ENCODE measurements at regions not wholly inside any gene's neighbourhood (a gene's known extent, or its start where the extent isn't known, plus 50 kb on each side); places are given as distances from the start of the nearest gene placed in this dataset.
A peak's percentile ranks its signal among the peaks of the same experiment; 100 is the strongest.

DNA sequence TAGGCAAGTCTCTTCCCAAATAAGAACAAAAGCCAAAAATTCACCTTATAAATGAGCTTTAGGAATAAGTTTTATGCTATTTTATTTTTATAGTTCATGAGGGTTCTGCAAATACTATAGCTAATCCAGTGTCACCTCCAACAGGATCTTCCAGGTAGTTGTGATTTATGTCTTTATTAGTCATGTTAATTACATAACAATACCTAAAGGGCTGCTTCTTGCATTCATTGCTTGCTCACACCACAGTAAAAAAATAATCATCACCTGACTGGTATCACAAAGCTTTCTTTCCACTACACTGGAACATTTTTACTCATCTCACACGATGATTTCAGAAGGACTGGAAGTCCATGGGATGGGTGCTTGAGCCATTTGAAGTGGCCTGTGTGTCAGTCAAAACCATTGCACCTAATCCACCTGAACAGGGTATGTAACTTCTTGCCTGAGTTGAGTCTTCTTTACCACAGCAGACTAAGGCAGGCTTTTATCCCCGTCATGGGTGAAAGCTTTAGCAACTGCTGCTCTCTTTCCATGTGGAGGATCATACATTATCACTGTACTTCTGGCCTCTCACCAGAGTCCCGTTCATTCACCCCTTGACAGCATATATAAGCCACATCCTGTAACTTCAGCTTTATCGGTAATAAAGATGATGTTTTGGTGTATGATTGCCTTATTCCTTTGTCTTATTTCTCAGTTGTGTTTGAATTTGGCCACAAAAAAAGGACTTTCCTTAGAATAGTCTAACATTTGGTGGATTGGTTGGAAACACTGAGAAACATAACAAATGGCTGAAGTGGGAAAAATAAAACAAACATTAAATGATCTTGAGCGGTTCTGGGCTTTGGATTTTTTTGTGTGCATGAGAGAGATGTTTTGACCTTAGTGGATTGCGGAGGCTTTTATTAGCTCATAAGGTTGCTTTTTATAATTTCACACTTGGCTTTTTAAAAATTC is 382.6 kb upstream of the THBS1 start (continued):
- TF ChIP-seq NPAS2 (CRISPR knock-in tag; IDR thresholded peaks at IDR 0.05; ENCODE audit: borderline replicate concordance) (no peak), GATA3 (IDR thresholded peaks at IDR 0.05; ENCODE audit: borderline replicate concordance) (no peak), ZSCAN20 (CRISPR knock-in tag; IDR thresholded peaks at IDR 0.05) (no peak), SMC3 (IDR thresholded peaks at IDR 0.05) (no peak), MAFK (IDR thresholded peaks at IDR 0.05; ENCODE audit: partially characterized antibody) (no peak)
- TF ChIP-seq, protein P1, sequence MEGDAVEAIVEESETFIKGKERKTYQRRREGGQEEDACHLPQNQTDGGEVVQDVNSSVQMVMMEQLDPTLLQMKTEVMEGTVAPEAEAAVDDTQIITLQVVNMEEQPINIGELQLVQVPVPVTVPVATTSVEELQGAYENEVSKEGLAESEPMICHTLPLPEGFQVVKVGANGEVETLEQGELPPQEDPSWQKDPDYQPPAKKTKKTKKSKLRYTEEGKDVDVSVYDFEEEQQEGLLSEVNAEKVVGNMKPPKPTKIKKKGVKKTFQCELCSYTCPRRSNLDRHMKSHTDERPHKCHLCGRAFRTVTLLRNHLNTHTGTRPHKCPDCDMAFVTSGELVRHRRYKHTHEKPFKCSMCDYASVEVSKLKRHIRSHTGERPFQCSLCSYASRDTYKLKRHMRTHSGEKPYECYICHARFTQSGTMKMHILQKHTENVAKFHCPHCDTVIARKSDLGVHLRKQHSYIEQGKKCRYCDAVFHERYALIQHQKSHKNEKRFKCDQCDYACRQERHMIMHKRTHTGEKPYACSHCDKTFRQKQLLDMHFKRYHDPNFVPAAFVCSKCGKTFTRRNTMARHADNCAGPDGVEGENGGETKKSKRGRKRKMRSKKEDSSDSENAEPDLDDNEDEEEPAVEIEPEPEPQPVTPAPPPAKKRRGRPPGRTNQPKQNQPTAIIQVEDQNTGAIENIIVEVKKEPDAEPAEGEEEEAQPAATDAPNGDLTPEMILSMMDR (IDR thresholded peaks at IDR 0.05): no peak

DNA sequence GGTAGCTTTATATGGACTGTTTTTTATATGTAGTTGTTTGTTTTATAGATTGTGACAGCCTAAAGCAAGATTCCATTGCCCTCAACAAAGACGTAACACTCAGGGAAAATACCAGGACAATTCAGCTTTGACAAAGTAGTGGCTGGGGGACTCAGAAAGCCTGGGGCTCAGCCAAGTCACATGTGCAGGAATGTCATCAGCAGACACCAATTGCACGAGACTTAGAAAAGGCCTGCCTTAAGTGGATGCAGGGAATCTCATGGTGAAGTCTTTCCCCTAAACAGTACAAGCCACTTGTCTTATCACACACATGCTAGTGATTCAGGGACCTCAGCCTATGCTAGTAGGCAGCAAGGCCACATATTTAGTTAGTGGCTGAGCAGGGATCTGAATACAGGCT is 381.8 kb upstream of the THBS1 start:
- no peaks in the 10 kb centered on the region for H3K9me3 ChIP-seq
- H3K4me1 ChIP-seq: peaks cover 45% of the 10 kb centered on the region
- no peak overlapping the region for H3K4me3 ChIP-seq
- no peak for DNase-seq (ENCODE audit: low read depth in 1 of 2, low spot score in 1 of 2)
- CTCF ChIA-PET: interaction anchor here (1.9 to 4.1 kb wide), 2 partner anchors 27 to 381 kb away, joined by 6 to 22 read pairs; partner anchors contain the start of gene THBS1
- no peak for ATAC-seq
- no peak for FAIRE-seq
- TF ChIP-seq ZSCAN20 (CRISPR knock-in tag; IDR thresholded peaks at IDR 0.05) (no peak), RFX5 (IDR thresholded peaks at IDR 0.05) (no peak), FOSL2 (IDR thresholded peaks at IDR 0.05) (no peak), FOSL2 (CRISPR knock-in tag; IDR thresholded peaks at IDR 0.05) (no peak), RCOR1 (IDR thresholded peaks at IDR 0.05; ENCODE audit: low read depth, low read length) (no peak), CHD2 (IDR thresholded peaks at IDR 0.05; ENCODE audit: low read length, partially characterized antibody) (no peak), ZNF302 (CRISPR knock-in tag; IDR thresholded peaks at IDR 0.05) (no peak), JUN (IDR thresholded peaks at IDR 0.05) (no peak), HEYL (CRISPR knock-in tag; IDR thresholded peaks at IDR 0.05) (no peak), EHMT2 (IDR thresholded peaks at IDR 0.05; ENCODE audit: low read depth) (no peak), SMC3 (IDR thresholded peaks at IDR 0.05) (no peak), TFCP2L1 (CRISPR knock-in tag; IDR thresholded peaks at IDR 0.05) (no peak), CEBPB (IDR thresholded peaks at IDR 0.05) (no peak)
- TF ChIP-seq, protein P2, sequence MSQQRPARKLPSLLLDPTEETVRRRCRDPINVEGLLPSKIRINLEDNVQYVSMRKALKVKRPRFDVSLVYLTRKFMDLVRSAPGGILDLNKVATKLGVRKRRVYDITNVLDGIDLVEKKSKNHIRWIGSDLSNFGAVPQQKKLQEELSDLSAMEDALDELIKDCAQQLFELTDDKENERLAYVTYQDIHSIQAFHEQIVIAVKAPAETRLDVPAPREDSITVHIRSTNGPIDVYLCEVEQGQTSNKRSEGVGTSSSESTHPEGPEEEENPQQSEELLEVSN (IDR thresholded peaks at IDR 0.05; ENCODE audit: borderline replicate concordance, low read depth): no peak
- TF ChIP-seq, protein P3, sequence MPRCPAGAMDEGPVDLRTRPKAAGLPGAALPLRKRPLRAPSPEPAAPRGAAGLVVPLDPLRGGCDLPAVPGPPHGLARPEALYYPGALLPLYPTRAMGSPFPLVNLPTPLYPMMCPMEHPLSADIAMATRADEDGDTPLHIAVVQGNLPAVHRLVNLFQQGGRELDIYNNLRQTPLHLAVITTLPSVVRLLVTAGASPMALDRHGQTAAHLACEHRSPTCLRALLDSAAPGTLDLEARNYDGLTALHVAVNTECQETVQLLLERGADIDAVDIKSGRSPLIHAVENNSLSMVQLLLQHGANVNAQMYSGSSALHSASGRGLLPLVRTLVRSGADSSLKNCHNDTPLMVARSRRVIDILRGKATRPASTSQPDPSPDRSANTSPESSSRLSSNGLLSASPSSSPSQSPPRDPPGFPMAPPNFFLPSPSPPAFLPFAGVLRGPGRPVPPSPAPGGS (IDR thresholded peaks at IDR 0.05): no peak
- POLR2A ChIA-PET: no interaction called here
- WGBS (ENCODE audit: missing lambda C conversion rate): 88% methylated on average over 2 of the region's 2 CpGs
- H3K4me2 ChIP-seq: no peak overlapping the region
- H3K27ac ChIP-seq: peak overlapping the region; percentile 54 to 83; a peak in 4 of 6 replicates

DNA sequence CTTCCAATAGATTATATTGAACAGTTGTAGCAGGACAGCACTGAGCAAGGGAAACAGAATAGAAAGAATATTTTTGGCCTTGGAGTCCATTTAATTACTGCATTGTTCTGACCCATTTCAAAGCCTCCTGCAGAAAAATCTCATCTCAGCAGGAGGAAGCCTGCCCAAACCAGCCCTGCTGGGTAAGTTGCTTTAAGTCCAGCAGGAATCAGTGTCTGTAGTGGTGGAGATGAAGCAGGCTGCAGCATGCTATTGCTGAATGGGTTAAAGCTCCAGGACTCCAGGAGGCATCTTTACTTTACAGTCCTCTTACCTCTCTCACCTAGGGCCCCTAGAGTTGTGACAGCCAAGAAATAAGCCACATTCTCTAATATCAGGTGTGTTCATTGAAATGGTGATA is 380.3 kb upstream of the THBS1 start:
- CTCF ChIA-PET: interaction anchor here (0.7 kb wide), 1 partner anchor 172 kb away, joined by 3 read pairs; no protein-coding TSS in a partner anchor
- no peak for ATAC-seq
- POLR2A ChIA-PET: no interaction called here
- Histone ChIP-seq H3K27ac (peak overlapping the region; percentile 41 to 53; a peak in 2 of 6 replicates), H3K4me2 (no peak overlapping the region), H3K4me3 (no peak overlapping the region), H3K9me3 (no peaks in the 10 kb centered on the region), H3K4me1 (peaks cover 31% of the 10 kb centered on the region)
- TF ChIP-seq CEBPB (IDR thresholded peaks at IDR 0.05): no peak
- TF ChIP-seq POLR2A (IDR thresholded peaks at IDR 0.05; ENCODE audit: low read length): no peak
- no peak for TF ChIP-seq ESRRA (IDR thresholded peaks at IDR 0.05; ENCODE audit: borderline replicate concordance, low read length)
- TF ChIP-seq, protein P4, sequence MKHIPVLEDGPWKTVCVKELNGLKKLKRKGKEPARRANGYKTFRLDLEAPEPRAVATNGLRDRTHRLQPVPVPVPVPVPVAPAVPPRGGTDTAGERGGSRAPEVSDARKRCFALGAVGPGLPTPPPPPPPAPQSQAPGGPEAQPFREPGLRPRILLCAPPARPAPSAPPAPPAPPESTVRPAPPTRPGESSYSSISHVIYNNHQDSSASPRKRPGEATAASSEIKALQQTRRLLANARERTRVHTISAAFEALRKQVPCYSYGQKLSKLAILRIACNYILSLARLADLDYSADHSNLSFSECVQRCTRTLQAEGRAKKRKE (CRISPR knock-in tag; IDR thresholded peaks at IDR 0.05; ENCODE audit: low read depth): no peak
- TF ChIP-seq NPAS2 (CRISPR knock-in tag; IDR thresholded peaks at IDR 0.05; ENCODE audit: borderline replicate concordance): no peak
- TF ChIP-seq HOXB13 (CRISPR knock-in tag; IDR thresholded peaks at IDR 0.05; ENCODE audit: low read depth): no peak
- TF ChIP-seq CHD4 (IDR thresholded peaks at IDR 0.05; ENCODE audit: borderline replicate concordance): no peak
- TF ChIP-seq MAZ (IDR thresholded peaks at IDR 0.05; ENCODE audit: borderline replicate concordance, low read depth, low read length): no peak
- TF ChIP-seq BHLHE40 (IDR thresholded peaks at IDR 0.05; ENCODE audit: low read depth, low read length): no peak
- no peak for TF ChIP-seq KDM1A (IDR thresholded peaks at IDR 0.05; ENCODE audit: low read depth)
- TF ChIP-seq POLR2AphosphoS2 (conservative IDR thresholded peaks at IDR 0.05; ENCODE audit: low read length): no peak
- TF ChIP-seq, protein P5, sequence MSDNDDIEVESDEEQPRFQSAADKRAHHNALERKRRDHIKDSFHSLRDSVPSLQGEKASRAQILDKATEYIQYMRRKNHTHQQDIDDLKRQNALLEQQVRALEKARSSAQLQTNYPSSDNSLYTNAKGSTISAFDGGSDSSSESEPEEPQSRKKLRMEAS (IDR thresholded peaks at IDR 0.05): no peak
- no peak for TF ChIP-seq RFX5 (IDR thresholded peaks at IDR 0.05)
- TF ChIP-seq HOXA7 (CRISPR knock-in tag; IDR thresholded peaks at IDR 0.05): no peak
- FAIRE-seq: no peak
- DNase-seq (ENCODE audit: low read depth in 1 of 2, low spot score in 1 of 2): no peak

Measured in A549 (cell line).